GM12878 (cell line): ENCODE measurements at regions not wholly inside any gene's neighbourhood (a gene's known extent, or its start where the extent isn't known, plus 50 kb on each side); places are given as distances from the start of the nearest gene placed in this dataset.

ENCODE experiments used
- BCL11A ChIP-seq: IDR thresholded peaks from 2 replicates; pipeline ENCODE4 v1.6.1; 2011; ENCODE audit warnings: low read depth, low read length
- PML ChIP-seq: IDR thresholded peaks from 2 replicates; pipeline ENCODE4 v1.6.1; 2012; ENCODE audit warnings: low read length, inconsistent platforms
- POU2F2 ChIP-seq: IDR thresholded peaks from 3 replicates; pipeline ENCODE4 v1.6.1; 2011; ENCODE audit warnings: low read depth, mild to moderate bottlenecking, low read length, borderline replicate concordance
- PRDM15 ChIP-seq: fragments of 450-650 bp; formaldehyde crosslinking; IDR thresholded peaks from 2 replicates; pipeline ENCODE4 v1.4.0; 2020; ENCODE audit warnings: mild to moderate bottlenecking, moderate library complexity
- SIX5 ChIP-seq: IDR thresholded peaks from 2 replicates; pipeline ENCODE4 v1.6.1; 2011; ENCODE audit warnings: mild to moderate bottlenecking, low read depth, low read length, moderate library complexity; ENCODE audit not compliant: severe bottlenecking
- SMAD1 ChIP-seq: fragments of 450-650 bp; IDR thresholded peaks from 2 replicates; pipeline ENCODE4 v1.6.1; 2018; ENCODE audit warnings: mild to moderate bottlenecking, low read depth; ENCODE audit not compliant: partially characterized antibody
- ZNF24 ChIP-seq: fragments of 450-650 bp; IDR thresholded peaks from 2 replicates; pipeline ENCODE4 v1.6.1; 2017; ENCODE audit warnings: antibody characterized with exemption, mild to moderate bottlenecking
- ZNF592 ChIP-seq: fragments of 450-650 bp; IDR thresholded peaks from 2 replicates; pipeline ENCODE4 v1.6.1; 2017; ENCODE audit warnings: mild to moderate bottlenecking, moderate library complexity
- TF ChIP-seq, protein P1 (sequence below): fragments of 450-650 bp; IDR thresholded peaks from 2 replicates; pipeline ENCODE4 v1.6.1; 2018; ENCODE audit warnings: borderline replicate concordance, mild to moderate bottlenecking; ENCODE audit not compliant: partially characterized antibody
- TF ChIP-seq, protein P2 (sequence below): fragments of 450-650 bp; IDR thresholded peaks from 2 replicates; pipeline ENCODE4 v1.6.1; 2016; ENCODE audit warnings: mild to moderate bottlenecking

DNA sequence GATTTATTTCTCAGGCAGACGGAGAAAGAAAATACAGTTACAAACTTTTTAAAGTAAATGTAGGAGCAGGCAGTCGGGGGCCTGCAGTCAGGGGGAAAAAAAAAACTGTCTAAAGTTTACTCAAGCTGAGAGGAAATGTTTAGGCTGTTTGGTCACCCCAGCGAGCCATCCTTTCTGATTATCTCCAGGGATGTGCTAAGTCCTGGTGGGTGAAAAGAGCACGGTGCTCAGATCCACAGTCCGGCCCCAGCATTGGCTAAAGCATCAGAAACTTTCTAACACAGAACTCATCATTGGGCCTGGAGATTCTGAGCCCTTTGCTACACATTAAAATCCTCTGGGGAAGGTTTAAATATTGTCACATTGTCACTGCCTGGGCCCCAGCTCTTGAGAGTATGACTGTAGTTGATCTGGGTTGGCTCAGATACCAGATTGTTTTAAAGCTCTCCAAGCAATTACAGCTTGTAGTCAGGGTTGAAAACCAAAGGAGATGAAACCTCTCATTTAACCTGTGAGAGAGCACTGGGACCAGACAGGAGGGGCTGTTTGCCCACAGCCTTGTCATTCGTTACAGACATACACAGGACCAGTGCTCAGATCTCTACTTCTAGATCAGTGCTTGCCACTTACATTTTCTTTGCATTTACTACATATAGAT lies 131.1 kb upstream of the HTR2A start (continued):
- TF ChIP-seq BCL11A (no peak), SIX5 (no peak), ZNF24 (no peak), PML (no peak), POU2F2 (no peak), PRDM15 (CRISPR knock-in tag) (no peak), SMAD1 (no peak), ZNF592 (no peak)
- TF ChIP-seq, protein P1, sequence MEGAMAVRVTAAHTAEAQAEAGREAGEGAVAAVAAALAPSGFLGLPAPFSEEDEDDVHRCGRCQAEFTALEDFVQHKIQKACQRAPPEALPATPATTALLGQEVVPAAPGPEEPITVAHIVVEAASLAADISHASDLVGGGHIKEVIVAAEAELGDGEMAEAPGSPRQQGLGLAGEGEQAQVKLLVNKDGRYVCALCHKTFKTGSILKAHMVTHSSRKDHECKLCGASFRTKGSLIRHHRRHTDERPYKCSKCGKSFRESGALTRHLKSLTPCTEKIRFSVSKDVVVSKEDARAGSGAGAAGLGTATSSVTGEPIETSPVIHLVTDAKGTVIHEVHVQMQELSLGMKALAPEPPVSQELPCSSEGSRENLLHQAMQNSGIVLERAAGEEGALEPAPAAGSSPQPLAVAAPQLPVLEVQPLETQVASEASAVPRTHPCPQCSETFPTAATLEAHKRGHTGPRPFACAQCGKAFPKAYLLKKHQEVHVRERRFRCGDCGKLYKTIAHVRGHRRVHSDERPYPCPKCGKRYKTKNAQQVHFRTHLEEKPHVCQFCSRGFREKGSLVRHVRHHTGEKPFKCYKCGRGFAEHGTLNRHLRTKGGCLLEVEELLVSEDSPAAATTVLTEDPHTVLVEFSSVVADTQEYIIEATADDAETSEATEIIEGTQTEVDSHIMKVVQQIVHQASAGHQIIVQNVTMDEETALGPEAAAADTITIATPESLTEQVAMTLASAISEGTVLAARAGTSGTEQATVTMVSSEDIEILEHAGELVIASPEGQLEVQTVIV: no peak
- TF ChIP-seq, protein P2, sequence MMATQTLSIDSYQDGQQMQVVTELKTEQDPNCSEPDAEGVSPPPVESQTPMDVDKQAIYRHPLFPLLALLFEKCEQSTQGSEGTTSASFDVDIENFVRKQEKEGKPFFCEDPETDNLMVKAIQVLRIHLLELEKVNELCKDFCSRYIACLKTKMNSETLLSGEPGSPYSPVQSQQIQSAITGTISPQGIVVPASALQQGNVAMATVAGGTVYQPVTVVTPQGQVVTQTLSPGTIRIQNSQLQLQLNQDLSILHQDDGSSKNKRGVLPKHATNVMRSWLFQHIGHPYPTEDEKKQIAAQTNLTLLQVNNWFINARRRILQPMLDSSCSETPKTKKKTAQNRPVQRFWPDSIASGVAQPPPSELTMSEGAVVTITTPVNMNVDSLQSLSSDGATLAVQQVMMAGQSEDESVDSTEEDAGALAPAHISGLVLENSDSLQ: no peak
